ENCODE measurements at regions not wholly inside any gene's neighbourhood (a gene's known extent, or its start where the extent isn't known, plus 50 kb on each side); places are given as distances from the start of the nearest gene placed in this dataset.
"Not testable (repeated sequence)": the region's sequence is repeated elsewhere in the genome, so short reads cannot be mapped to it uniquely, and the experiment has no call there.

DNA sequence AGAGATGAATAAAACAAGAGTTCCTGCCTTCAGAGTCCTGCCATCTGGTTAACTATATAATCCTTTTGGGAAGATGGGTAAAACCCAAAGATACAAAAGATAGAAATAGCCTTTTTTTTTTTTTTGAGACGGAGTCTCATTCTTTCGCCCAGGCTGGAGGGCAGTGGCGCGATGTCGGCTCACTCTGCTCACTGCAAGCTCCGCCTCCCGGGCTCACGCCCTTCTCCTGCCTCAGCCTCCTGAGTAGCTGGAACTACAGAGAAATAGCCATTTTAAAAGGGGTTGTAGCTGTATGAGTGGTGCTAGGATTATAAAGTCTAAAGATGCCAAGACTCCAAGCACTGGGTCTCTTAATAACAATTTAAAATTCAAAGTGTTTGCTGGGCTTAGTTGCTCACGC lies 97.2 kb downstream of the KDR start:
- H3K4me1 Mint-ChIP-seq: no peaks in the 10 kb centered on the region
- CTCF ChIA-PET: no interaction called here
- DNase-seq: no peak
- no peaks in the 10 kb centered on the region for H3K36me3 Mint-ChIP-seq
- no peak overlapping the region for H3K27ac Mint-ChIP-seq
- no peak overlapping the region for H3K4me3 Mint-ChIP-seq
- no peak for ATAC-seq
- H3K9me3 Mint-ChIP-seq (ENCODE audit: low read depth): no peaks in the 10 kb centered on the region
- H3K27me3 Mint-ChIP-seq: no peaks in the 10 kb centered on the region

DNA sequence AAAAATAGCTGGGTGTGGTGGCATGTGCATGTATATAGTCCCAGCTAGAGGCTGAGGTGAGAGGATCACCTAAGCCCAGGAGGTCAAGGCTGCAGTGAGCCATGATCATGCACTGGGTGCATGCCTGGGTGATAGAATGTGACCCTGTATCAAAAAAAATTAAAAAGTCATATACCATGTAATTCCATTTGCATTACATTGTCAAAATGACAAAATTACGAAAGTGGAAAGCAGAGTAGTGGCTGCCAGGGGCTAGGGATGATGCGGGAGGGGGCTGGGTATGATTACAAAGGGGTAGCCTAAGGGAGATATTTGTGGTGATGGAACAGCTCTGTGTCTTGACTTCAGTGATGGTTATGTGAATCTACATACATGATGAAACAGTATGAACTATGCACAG lies 97.8 kb downstream of the KDR start:
- no peaks in the 10 kb centered on the region for H3K36me3 Mint-ChIP-seq
- H3K27ac Mint-ChIP-seq: no peak overlapping the region
- CTCF ChIA-PET: no interaction called here
- H3K4me1 Mint-ChIP-seq: no peaks in the 10 kb centered on the region
- no peak overlapping the region for H3K4me3 Mint-ChIP-seq
- no peaks in the 10 kb centered on the region for H3K27me3 Mint-ChIP-seq
- H3K9me3 Mint-ChIP-seq (ENCODE audit: low read depth): no peaks in the 10 kb centered on the region
- no peak for ATAC-seq
- no peak for DNase-seq

DNA sequence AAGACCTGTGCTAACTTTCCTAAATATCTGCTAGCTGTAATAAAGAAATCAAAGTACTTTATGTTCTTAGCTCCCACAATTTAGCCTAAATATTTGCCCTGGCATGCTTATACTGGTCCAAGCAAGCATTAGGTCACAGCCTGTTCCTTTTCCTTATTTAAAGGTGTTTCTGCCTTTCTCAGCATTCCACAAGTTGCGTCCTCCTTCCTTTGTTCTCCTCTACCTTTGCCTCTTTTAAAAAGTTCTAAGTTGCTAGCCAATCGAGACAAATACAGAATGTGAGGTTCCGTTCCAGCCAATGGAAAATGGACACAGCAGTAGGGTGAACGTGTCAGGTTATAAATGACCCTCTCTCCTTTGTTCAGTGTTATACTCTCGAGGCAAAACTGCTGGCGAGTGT lies 99.9 kb downstream of the KDR start:
- H3K27ac Mint-ChIP-seq; H3K4me3 Mint-ChIP-seq; H3K9me3 Mint-ChIP-seq (ENCODE audit: low read depth); H3K4me1 Mint-ChIP-seq; DNase-seq; H3K36me3 Mint-ChIP-seq; ATAC-seq; H3K27me3 Mint-ChIP-seq; CTCF ChIA-PET: not testable (repeated sequence)

DNA sequence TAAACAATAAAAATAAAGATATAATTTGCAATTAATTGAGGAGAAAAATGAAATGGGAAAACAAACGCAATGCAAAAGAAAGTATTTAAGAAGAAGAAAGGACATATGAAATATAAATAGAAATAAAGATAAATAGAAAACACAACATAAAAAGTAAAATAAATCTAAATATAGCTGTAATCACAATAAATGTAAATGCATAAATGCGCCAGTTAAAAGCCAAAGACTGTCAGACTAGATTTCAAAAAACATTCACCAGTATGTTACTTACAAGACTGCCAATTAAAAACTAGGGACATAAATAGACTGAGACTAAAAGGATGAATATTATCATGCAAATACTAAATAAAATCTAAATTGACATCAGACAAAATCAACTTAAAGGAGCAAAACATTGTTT lies 102.4 kb downstream of the KDR start:
- Mint-ChIP-seq H3K4me3 (no peak overlapping the region), H3K27me3 (no peaks in the 10 kb centered on the region), H3K36me3 (no peaks in the 10 kb centered on the region), H3K4me1 (no peaks in the 10 kb centered on the region), H3K27ac (no peak overlapping the region), H3K9me3 (ENCODE audit: low read depth) (no peaks in the 10 kb centered on the region)
- CTCF ChIA-PET: no interaction called here
- ATAC-seq (no peak), DNase-seq (no peak)

DNA sequence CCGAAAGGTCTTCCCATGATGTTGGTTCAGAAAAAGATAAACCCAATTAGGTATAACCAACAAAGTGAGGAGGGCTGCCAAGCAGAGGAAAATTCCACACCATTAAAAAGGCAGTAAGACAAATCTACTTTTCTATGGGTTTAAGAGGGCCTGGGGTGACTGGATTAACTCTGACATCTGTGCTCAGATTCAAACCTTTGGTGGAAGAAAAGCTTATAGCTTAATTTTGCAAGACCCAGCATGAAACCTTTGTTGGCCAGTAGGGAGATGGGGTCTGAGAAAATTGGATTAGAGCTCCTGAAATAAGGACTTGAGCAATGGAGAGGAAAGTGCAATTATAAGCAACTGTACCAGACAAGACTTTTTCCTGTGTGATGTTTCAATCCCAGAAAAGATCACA lies 104.2 kb downstream of the KDR start:
- H3K36me3 Mint-ChIP-seq: no peaks in the 10 kb centered on the region
- H3K27ac Mint-ChIP-seq: no peak overlapping the region
- no peaks in the 10 kb centered on the region for H3K27me3 Mint-ChIP-seq
- H3K9me3 Mint-ChIP-seq (ENCODE audit: low read depth): no peaks in the 10 kb centered on the region
- no peak for ATAC-seq
- H3K4me3 Mint-ChIP-seq: no peak overlapping the region
- H3K4me1 Mint-ChIP-seq: no peaks in the 10 kb centered on the region
- CTCF ChIA-PET: no interaction called here
- no peak for DNase-seq

DNA sequence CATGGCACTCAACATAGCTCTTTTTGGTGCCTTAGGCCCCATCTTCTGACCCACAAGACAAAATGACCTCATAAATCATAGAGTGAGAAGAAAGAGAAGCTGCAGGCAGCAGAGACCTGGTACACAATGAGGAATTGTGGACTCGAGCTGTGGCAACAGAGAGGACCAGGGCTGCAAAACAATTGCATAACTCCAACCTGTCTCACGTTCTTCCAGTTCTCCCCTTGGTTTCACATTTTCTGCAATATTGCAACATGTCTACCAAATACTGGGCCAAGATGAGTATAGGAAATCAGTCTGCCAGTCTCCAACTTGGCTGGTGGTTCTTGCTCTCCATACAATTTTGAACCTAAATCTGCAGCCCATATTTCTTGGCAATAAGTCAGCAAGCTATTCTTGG lies 105.3 kb downstream of the KDR start:
- ATAC-seq (no peak), DNase-seq (no peak)
- H3K36me3 Mint-ChIP-seq: no peaks in the 10 kb centered on the region
- peaks cover 2% of the 10 kb centered on the region for H3K4me1 Mint-ChIP-seq
- no peaks in the 10 kb centered on the region for H3K9me3 Mint-ChIP-seq (ENCODE audit: low read depth)
- CTCF ChIA-PET: no interaction called here
- H3K4me3 Mint-ChIP-seq: no peak overlapping the region
- no peaks in the 10 kb centered on the region for H3K27me3 Mint-ChIP-seq
- H3K27ac Mint-ChIP-seq: no peak overlapping the region

DNA sequence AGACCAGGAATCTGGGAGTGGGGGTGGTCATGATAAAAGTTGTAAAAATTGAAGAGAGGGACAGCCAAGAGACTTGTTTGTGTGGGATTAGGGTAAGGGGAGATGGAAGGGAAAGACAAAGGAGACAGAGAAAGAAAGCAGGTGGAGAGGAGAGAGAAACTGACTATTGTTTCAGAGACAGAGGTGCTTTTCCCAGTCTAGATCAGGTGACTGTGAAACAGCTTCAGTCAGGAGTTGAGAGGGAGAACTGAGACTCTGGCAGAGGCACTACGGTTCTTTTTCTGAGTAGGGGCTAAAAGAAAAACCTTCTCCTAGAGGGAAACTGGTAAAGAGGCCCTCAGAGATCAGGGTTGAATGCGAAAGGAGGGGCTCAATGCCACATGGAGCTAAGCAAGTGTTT lies 106.4 kb downstream of the KDR start:
- no peak for DNase-seq
- CTCF ChIA-PET: no interaction called here
- Mint-ChIP-seq H3K4me3 (no peak overlapping the region), H3K27ac (no peak overlapping the region), H3K36me3 (no peaks in the 10 kb centered on the region), H3K27me3 (no peaks in the 10 kb centered on the region), H3K4me1 (peaks cover 2% of the 10 kb centered on the region), H3K9me3 (ENCODE audit: low read depth) (no peaks in the 10 kb centered on the region)
- ATAC-seq: no peak

DNA sequence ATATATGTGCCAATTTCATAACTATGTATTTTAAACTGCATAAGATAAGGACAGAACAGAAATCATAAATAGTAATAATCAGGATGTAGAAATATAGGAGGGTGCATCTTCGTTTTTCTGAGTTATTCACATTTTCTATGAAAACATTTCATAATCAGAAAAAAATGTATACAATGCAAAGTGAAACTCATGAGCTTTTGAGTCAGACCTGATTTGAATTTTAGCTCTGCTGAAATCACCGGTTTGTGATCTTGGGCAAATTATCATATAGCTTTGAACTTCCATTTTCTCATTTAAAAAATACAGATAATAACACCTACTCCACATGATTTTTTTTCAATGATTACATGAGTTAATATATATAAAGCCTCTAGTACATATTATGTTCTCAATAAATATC lies 106.9 kb downstream of the KDR start:
- H3K4me3 Mint-ChIP-seq: no peak overlapping the region
- H3K4me1 Mint-ChIP-seq: peaks cover 2% of the 10 kb centered on the region

DNA sequence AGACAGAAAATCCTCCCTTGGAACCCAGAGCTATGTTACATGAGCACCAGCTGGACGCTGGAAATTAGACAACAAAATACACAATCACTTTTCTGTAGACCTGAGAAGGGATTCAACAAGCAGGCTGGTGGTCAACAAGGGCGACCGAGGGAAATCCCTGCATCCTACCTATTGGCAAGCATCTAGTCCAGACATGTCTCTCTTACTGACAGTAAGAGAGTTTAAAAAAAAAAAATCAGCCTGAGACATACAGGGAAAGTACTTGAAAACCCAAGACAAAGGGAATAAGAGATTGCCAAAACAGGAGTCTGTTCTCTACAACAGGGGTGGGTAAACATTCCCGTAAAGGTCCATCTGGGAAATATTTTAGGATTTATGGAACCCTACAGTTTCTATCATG lies 108.0 kb downstream of the KDR start:
- Mint-ChIP-seq H3K27ac (no peak overlapping the region), H3K36me3 (no peaks in the 10 kb centered on the region), H3K4me1 (peaks cover 2% of the 10 kb centered on the region), H3K9me3 (ENCODE audit: low read depth) (no peaks in the 10 kb centered on the region), H3K4me3 (no peak overlapping the region), H3K27me3 (no peaks in the 10 kb centered on the region)
- no peak for DNase-seq
- CTCF ChIA-PET: no interaction called here
- ATAC-seq: no peak

More for the DNA sequence above, 106.9 kb downstream of the KDR start:
- Mint-ChIP-seq H3K27ac (no peak overlapping the region), H3K36me3 (no peaks in the 10 kb centered on the region), H3K27me3 (no peaks in the 10 kb centered on the region), H3K9me3 (ENCODE audit: low read depth) (no peaks in the 10 kb centered on the region)
- CTCF ChIA-PET: no interaction called here
- ATAC-seq (no peak), DNase-seq (no peak)

DNA sequence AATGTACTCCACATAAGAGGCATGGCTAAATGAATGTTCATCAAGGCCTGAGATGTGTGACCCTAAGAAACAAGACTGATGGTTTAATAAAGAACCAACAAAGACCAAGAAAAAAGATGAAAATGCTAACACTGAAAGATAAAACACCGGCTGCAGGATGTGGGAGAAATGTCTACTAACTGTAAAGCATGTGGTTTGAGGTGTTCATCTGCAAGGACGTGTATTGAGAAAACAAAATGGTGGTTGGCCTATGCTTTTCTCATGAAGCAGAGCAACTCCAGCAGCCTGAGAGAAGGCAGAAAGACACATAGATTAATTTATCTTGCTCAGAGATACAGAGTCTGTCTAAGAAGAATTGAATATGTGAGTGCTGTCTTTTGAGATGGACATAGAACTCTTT lies 109.3 kb downstream of the KDR start:
- no peaks in the 10 kb centered on the region for H3K9me3 Mint-ChIP-seq (ENCODE audit: low read depth)

DNA sequence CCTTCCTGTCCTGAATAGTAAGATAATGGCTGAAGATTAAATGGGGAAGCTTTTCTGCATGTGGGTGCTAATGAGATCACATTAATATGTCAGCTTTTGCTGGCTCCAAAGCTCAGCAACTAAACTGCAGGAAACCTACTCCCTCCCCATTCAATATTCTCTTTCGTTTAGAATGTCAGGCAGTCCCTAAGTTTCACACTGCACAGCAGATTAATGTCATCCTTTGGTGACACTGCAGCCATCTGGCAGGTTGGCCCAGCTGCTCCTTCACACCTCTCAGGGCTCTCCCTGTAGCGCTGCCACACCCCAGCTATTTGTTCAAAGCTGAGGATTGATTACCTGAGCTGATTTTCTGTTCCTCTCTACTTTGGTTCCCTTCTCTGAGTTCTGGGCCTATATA lies 110.5 kb downstream of the KDR start:
- CTCF ChIA-PET: no interaction called here
- Mint-ChIP-seq H3K27ac (no peak overlapping the region), H3K4me1 (peaks cover 2% of the 10 kb centered on the region), H3K4me3 (no peak overlapping the region), H3K36me3 (no peaks in the 10 kb centered on the region), H3K27me3 (no peaks in the 10 kb centered on the region), H3K9me3 (ENCODE audit: low read depth) (no peaks in the 10 kb centered on the region)
- ATAC-seq: no peak
- no peak for DNase-seq

More for the DNA sequence above, 109.3 kb downstream of the KDR start:
- no peak overlapping the region for H3K4me3 Mint-ChIP-seq
- CTCF ChIA-PET: no interaction called here
- H3K27ac Mint-ChIP-seq: no peak overlapping the region
- no peaks in the 10 kb centered on the region for H3K27me3 Mint-ChIP-seq
- no peaks in the 10 kb centered on the region for H3K36me3 Mint-ChIP-seq
- no peak for ATAC-seq
- peaks cover 2% of the 10 kb centered on the region for H3K4me1 Mint-ChIP-seq
- no peak for DNase-seq

DNA sequence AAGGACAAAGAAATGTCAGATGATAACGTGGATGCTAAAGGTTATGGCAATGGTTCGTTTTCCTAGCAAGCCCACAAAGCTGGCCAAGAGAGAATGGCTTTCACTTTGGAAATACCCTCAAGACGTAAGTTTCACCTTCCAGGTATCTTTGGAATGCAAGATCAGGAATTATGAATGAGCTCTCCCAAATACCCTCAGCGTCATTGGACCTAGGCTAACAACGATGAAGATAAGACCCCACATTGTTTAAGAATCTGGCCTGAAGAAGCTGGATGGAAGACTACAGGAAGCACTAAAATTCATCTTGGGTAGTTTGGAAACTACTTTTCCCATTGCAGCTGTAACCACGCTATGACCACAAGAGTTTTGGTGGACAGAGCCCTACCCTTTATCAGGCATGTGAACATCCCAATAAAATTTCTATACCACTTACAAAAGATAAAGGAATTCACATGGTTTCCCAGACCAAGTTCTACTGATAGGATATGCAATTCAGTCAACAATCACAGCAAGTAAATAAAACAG lies 111.9 kb downstream of the KDR start:
- Mint-ChIP-seq H3K4me1 (peaks cover 2% of the 10 kb centered on the region), H3K27ac (no peak overlapping the region), H3K36me3 (no peaks in the 10 kb centered on the region), H3K4me3 (no peak overlapping the region), H3K27me3 (no peaks in the 10 kb centered on the region), H3K9me3 (ENCODE audit: low read depth) (no peaks in the 10 kb centered on the region)
- CTCF ChIA-PET: no interaction called here
- DNase-seq: no peak
- no peak for ATAC-seq

DNA sequence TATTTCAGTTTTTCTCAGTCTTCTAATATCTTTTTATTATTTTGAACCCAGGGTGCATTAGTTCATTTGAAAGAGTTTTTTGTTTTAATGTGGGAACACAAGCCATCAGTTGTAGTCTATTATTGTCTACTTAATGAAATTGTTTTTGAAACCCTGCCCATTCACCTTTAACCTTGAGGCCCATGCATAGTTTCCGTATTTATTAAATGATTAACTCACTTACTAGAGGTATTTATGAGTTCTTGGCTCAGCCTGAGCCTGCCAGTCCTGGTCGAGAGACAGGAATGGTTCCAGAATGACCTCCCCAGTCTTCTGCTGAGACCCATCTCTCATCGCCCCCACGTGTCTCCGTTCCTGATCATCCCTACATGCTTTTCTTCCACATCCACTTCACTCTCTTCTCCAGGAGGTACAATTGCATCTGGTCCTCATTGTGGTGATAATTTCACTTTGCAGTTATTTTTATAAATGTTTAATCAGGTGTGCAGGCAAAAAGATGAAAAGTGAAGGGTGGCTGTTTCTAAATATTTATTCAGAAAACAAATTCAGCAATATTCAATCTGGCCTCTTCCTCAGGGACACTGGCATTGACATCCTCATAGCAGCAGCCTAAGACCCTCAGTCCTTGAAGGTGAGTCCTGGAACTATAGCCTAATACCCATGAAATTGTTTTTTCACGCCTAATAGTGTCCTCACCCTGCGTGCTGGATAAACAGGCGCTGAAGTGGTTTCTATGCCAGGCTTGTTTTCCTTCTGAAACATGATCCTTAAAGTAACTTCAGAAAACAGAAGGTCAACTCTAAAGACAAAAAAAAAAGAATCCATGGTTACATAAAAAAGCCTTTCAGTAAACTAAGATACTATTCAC lies 112.8 kb downstream of the KDR start:
- no peak overlapping the region for H3K4me3 Mint-ChIP-seq
- H3K27me3 Mint-ChIP-seq: no peaks in the 10 kb centered on the region
- H3K9me3 Mint-ChIP-seq (ENCODE audit: low read depth): no peaks in the 10 kb centered on the region
- H3K4me1 Mint-ChIP-seq: peaks cover 2% of the 10 kb centered on the region
- CTCF ChIA-PET: no interaction called here
- H3K27ac Mint-ChIP-seq: no peak overlapping the region
- no peak for DNase-seq
- no peaks in the 10 kb centered on the region for H3K36me3 Mint-ChIP-seq
- no peak for ATAC-seq

DNA sequence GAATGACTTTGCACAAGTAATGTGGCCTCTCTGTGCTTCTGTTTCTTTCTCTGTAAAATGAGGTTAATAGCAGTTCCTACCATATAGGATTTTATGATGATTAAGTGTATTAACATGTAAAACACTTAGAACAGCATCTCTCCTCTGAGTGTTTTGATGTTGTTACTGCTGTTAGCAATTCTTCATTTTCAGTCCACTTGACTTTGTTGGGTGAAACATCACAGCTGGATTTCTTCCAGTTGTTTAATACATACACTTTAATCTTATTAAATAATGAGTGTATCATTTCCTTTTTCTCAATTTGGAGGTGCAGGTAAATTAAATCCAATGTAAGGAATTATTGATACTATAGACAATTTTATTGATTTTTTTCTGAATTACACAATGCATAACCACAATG lies 113.6 kb downstream of the KDR start:
- no peaks in the 10 kb centered on the region for H3K27me3 Mint-ChIP-seq
- H3K27ac Mint-ChIP-seq: no peak overlapping the region
- CTCF ChIA-PET: no interaction called here
- DNase-seq: no peak
- H3K4me1 Mint-ChIP-seq: peaks cover 2% of the 10 kb centered on the region
- ATAC-seq: no peak
- no peaks in the 10 kb centered on the region for H3K9me3 Mint-ChIP-seq (ENCODE audit: low read depth)
- H3K36me3 Mint-ChIP-seq: no peaks in the 10 kb centered on the region
- H3K4me3 Mint-ChIP-seq: no peak overlapping the region

DNA sequence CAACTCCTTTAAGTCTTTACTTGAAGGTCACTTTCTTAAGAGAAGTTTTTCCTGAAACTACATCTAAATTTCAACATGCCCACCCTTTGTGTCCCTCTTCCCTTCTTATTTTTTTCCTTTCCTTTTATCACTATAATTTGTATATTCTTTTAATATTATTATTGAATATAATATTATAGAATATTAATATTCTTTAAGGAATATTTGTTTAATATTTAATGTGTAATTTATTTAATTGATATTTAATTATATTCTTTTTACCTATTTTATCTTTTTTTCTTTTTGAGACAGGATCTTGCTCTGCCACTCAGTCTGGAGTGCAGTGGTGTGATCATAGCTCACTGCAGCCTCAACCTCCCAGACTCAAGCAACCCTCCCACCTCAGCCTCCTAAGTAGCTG lies 114.8 kb downstream of the KDR start:
- no peak overlapping the region for H3K27ac Mint-ChIP-seq
- peaks cover 2% of the 10 kb centered on the region for H3K9me3 Mint-ChIP-seq (ENCODE audit: low read depth)
- H3K27me3 Mint-ChIP-seq: no peaks in the 10 kb centered on the region
- no peak overlapping the region for H3K4me3 Mint-ChIP-seq
- no peaks in the 10 kb centered on the region for H3K36me3 Mint-ChIP-seq
- DNase-seq (no peak), ATAC-seq (no peak)
- no peaks in the 10 kb centered on the region for H3K4me1 Mint-ChIP-seq
- CTCF ChIA-PET: no interaction called here

Measured in activated CD8-positive, alpha-beta memory T cell treated with anti-CD3 and anti-CD28 coated beads, Interleukin-2, amount 10 ng/mL, durations not matched to agents 7 days and 5 days (primary cell).